A549 (cell line): ENCODE measurements at regions not wholly inside any gene's neighbourhood (a gene's known extent, or its start where the extent isn't known, plus 50 kb on each side); places are given as distances from the start of the nearest gene placed in this dataset.

Experiments used
- ATAC-seq, 2 experiments: fragments of 200-7000 bp in 1 of 2; fragments of >200 bp in 1 of 2; cut with Nextera tagmentation in 1 of 2; cut with Tn5 transposase in 1 of 2; 3 replicates each; pipeline versions ENCODE4 v1.8.0 to v1.9.1; 2018 to 2020; ENCODE audit warnings: mild to moderate bottlenecking in 1 of 2, moderate library complexity in 1 of 2
- CTCF ChIA-PET: fragments of 300-600 bp; sonication (Branson Sonifier 250); formaldehyde crosslinking; extraction: SDS; loops from one replicate; lab custom pipeline; 2021; ENCODE audit warnings: antibody characterized with exemption, inconsistent platforms; lab: Yijun Ruan, JAX
- POLR2A ChIA-PET: fragments of 350-600 bp; formaldehyde crosslinking; extraction: SDS; loops from one replicate; lab custom pipeline; 2021; ENCODE audit warnings: antibody characterized with exemption, inconsistent platforms; lab: Yijun Ruan, JAX
- DNase-seq, 2 experiments: peaks; one replicate each; pipeline versions ENCODE4 v3.0.0 to v3.0.0-alpha.2; 2011 to 2016; ENCODE audit warnings: low read depth in 1 of 2, low spot score in 1 of 2
- FAIRE-seq: peaks from 2 replicates; lab custom pipeline; 2011; peaks lifted over from hg19 to GRCh38; lab: Jason Lieb, UNC
- H3K27ac ChIP-seq, 2 experiments: fragments of >200 bp; sonication (Bioruptor Twin); formaldehyde crosslinking; 3 replicates each; pipeline ENCODE4 v1.5.1; 2016 to 2017
- H3K4me1 ChIP-seq: fragments of >200 bp; sonication (Bioruptor Twin); formaldehyde crosslinking; 3 replicates; pipeline ENCODE4 v1.6.1; 2016
- H3K4me2 ChIP-seq: fragments of >200 bp; sonication (Bioruptor Twin); formaldehyde crosslinking; 3 replicates; pipeline ENCODE4 v1.6.1; 2016
- H3K4me3 ChIP-seq: fragments of >200 bp; sonication (Bioruptor Twin); formaldehyde crosslinking; 3 replicates; pipeline ENCODE4 v1.5.1; 2016
- H3K9me3 ChIP-seq: fragments of >200 bp; sonication (Bioruptor Twin); formaldehyde crosslinking; 3 replicates; pipeline ENCODE4 v1.6.1; 2016
- ATOH8 ChIP-seq: fragments of 250-450 bp; sonication (Bioruptor Pico); IDR thresholded peaks from 2 replicates; pipeline ENCODE4 v1.5.0; 2020; ENCODE audit warnings: low read depth, mild to moderate bottlenecking, moderate library complexity
- BCL3 ChIP-seq: fragments of >200 bp; sonication (Bioruptor Twin); formaldehyde crosslinking; IDR thresholded peaks from 3 replicates; pipeline ENCODE4 v1.6.1; 2016
- CBX8 ChIP-seq: fragments of 200-600 bp; sonication (generic); IDR thresholded peaks from 2 replicates; pipeline ENCODE4 v1.6.1; 2016
- E2F6 ChIP-seq: IDR thresholded peaks from 2 replicates; pipeline ENCODE4 v1.6.1; 2012; ENCODE audit warnings: low read depth, borderline replicate concordance
- ESRRA ChIP-seq: fragments of 150-350 bp; IDR thresholded peaks from 2 replicates; pipeline ENCODE4 v1.6.1; 2014; ENCODE audit warnings: mild to moderate bottlenecking, low read length, borderline replicate concordance
- FOSB ChIP-seq: fragments of 250-450 bp; sonication (Bioruptor Pico); IDR thresholded peaks from 2 replicates; pipeline ENCODE4 v1.5.0; 2020; ENCODE audit warnings: mild to moderate bottlenecking, moderate library complexity
- FOXS1 ChIP-seq: fragments of 250-450 bp; sonication (Bioruptor Pico); IDR thresholded peaks from 2 replicates; pipeline ENCODE4 v1.5.0; 2020; ENCODE audit warnings: mild to moderate bottlenecking, moderate library complexity
- HEYL ChIP-seq: fragments of 250-450 bp; sonication (Bioruptor Pico); IDR thresholded peaks from 2 replicates; pipeline ENCODE4 v1.8.0; 2021; ENCODE audit warnings: mild to moderate bottlenecking, moderate library complexity
- HMGXB4 ChIP-seq: fragments of 250-450 bp; sonication (Bioruptor Pico); IDR thresholded peaks from 2 replicates; pipeline ENCODE4 v1.5.0; 2021; ENCODE audit warnings: mild to moderate bottlenecking, moderate library complexity, borderline replicate concordance
- JUNB ChIP-seq: fragments of >200 bp; sonication (Bioruptor Twin); formaldehyde crosslinking; IDR thresholded peaks from 2 replicates; pipeline ENCODE4 v1.6.1; 2016
- KDM5A ChIP-seq: fragments of 200-600 bp; sonication (generic); IDR thresholded peaks from 2 replicates; pipeline ENCODE4 v1.6.1; 2016; ENCODE audit warnings: antibody characterized with exemption, mild to moderate bottlenecking
- MAX ChIP-seq: IDR thresholded peaks from 2 replicates; pipeline ENCODE4 v1.6.1; 2012
- MAZ ChIP-seq: fragments of 150-350 bp; IDR thresholded peaks from 2 replicates; pipeline ENCODE4 v1.6.1; 2014; ENCODE audit warnings: antibody characterized with exemption, low read depth, low read length, borderline replicate concordance
- MYC ChIP-seq: IDR thresholded peaks from 2 replicates; pipeline ENCODE4 v1.6.1; 2012; ENCODE audit warnings: mild to moderate bottlenecking, inconsistent platforms, low read length, improper control_type of control experiment, borderline replicate concordance
- NFE2L2 ChIP-seq: fragments of 150-350 bp; conservative IDR thresholded peaks from 2 replicates; pipeline ENCODE4 v1.6.1; 2014; ENCODE audit warnings: low read length
- POLR2A ChIP-seq: IDR thresholded peaks from 2 replicates; pipeline ENCODE4 v1.6.1; 2012; ENCODE audit warnings: mild to moderate bottlenecking, low read length
- RARB ChIP-seq: fragments of 250-450 bp; sonication (Bioruptor Pico); IDR thresholded peaks from 2 replicates; pipeline ENCODE4 v1.8.0; 2021; ENCODE audit warnings: mild to moderate bottlenecking, moderate library complexity
- RCOR1 ChIP-seq: fragments of 150-350 bp; IDR thresholded peaks from 2 replicates; pipeline ENCODE4 v1.6.1; 2014; ENCODE audit warnings: antibody characterized with exemption, low read length, low read depth
- REST ChIP-seq: fragments of 200-600 bp; sonication (generic); IDR thresholded peaks from 2 replicates; pipeline ENCODE4 v1.6.1; 2016; ENCODE audit warnings: antibody characterized with exemption, mild to moderate bottlenecking, moderate library complexity
- SMC3 ChIP-seq: fragments of >200 bp; sonication (Bioruptor Twin); formaldehyde crosslinking; IDR thresholded peaks from 3 replicates; pipeline ENCODE4 v1.6.1; 2018; ENCODE audit warnings: inconsistent platforms
- SREBF2 ChIP-seq: fragments of 450-650 bp; IDR thresholded peaks from 2 replicates; pipeline ENCODE4 v1.6.1; 2014; ENCODE audit warnings: mild to moderate bottlenecking, moderate library complexity
- ZFP36 ChIP-seq: fragments of 450-650 bp; IDR thresholded peaks from 2 replicates; pipeline ENCODE4 v1.6.1; 2014; ENCODE audit warnings: borderline replicate concordance; ENCODE audit not compliant: partially characterized antibody
- WGBS: methylation state at CpG from one replicate; pipeline ENCODE4 v1.1.6; 2017; ENCODE audit errors: missing lambda C conversion rate; 5-methylcytosine and 5-hydroxymethylcytosine counted together

- no peak for TF ChIP-seq E2F6
- no peak for TF ChIP-seq MAZ
- no peak for TF ChIP-seq ATOH8 (CRISPR knock-in tag)
- no peak for TF ChIP-seq KDM5A
- no peak for TF ChIP-seq POLR2A
- TF ChIP-seq MYC, result no peak
- TF ChIP-seq, all 56 proteins: peak for 0
Measured at GRCh38 chr6:145074805-145075204, 660.5 kb downstream of the EPM2A start (continued).

GRCh38 chr6:145075425-145075824 lies 659.9 kb downstream of the EPM2A start:
- ChIA-PET CTCF (no interaction called here), POLR2A (no interaction called here)
- FAIRE-seq, result no peak
- Histone ChIP-seq H3K4me3 (no peak overlapping the region), H3K9me3 (no peaks in the 10 kb centered on the region), H3K27ac (no peak overlapping the region), H3K4me1 (no peaks in the 10 kb centered on the region), H3K4me2 (no peak overlapping the region)
- TF ChIP-seq SREBF2 (no peak), FOXS1 (CRISPR knock-in tag) (no peak), CBX8 (no peak), HEYL (no peak), BCL3 (no peak), REST (no peak), SMC3 (no peak), NFE2L2 (no peak), ZFP36 (no peak), MAX (no peak), RARB (no peak), RCOR1 (no peak), JUNB (no peak), ESRRA (no peak), HMGXB4 (CRISPR knock-in tag) (no peak), E2F6 (no peak), FOSB (CRISPR knock-in tag) (no peak), KDM5A (no peak)
- peak in 1 of 2 experiments; percentile 1 for DNase-seq
- ATAC-seq, result peak in 1 of 2 experiments; percentile 51; a peak in 1 of 6 replicates
- WGBS, result 32% methylated on average over 1 of the region's 1 CpG
